ENCODE measurements at regions not wholly inside any gene's neighbourhood (a gene's known extent, or its start where the extent isn't known, plus 50 kb on each side); places are given as distances from the start of the nearest gene placed in this dataset.
"Not testable (repeated sequence)": the region's sequence is repeated elsewhere in the genome, so short reads cannot be mapped to it uniquely, and the experiment has no call there.

DNA sequence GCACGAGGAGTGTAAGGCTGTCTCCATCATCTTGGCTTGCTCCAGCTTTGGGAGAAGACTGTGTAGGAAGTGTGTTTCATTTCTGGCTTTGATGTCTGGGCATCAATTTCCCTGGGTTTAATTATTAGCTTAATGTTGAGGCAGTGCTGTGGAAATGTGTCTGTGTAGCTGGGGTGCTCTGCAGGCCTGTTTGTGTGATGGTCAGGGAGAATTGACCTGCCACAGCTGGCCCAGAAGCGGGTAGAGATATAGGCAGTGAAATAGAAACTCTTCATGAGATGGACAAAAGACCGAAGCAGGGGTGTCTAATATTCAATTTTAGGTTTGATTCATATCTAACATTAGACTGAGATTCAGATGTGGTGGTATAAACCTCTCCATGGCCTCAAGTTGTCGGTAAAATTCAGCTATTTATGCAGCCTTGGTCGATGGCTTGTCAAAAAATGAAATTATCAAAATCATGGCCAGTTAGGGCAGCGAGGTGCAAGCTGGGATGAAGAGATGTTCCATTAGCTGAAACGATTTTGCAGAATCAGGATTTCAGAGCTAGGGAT is 95.3 kb upstream of the SNX9 start:
- DNase-seq: no peak

DNA sequence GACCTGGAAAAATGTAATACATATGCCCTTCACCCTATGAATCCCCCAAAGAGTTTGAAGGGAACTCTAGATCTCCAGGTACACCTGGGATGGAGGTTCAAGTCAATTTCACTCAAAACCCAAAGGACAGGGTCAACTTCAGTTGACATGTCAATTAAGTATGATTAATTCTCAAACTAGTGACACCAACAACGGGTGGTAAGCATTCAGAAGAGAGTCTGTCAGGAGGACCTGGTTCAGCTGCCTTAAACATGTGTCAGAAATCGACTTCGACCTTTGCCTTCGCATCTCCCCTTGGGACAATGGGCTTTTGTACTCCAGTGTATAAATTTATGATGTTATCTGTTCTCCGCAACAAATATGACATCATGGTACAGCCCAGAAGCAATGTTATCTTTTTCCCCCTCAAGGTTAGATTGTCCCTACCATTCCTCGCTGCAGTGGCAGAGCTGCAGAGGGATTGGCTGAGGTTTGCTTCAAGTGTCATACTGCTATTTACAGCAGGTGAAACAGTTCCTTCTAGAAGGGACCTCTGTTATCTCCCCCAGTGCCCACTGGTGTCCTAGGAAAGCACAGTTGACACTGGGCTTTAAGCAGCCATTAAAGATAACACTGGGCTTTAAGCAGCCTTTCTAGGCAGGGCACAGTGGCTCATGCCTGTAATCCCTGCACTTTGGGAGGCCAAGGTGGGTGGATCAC is 94.7 kb upstream of the SNX9 start:
- no peak for DNase-seq

DNA sequence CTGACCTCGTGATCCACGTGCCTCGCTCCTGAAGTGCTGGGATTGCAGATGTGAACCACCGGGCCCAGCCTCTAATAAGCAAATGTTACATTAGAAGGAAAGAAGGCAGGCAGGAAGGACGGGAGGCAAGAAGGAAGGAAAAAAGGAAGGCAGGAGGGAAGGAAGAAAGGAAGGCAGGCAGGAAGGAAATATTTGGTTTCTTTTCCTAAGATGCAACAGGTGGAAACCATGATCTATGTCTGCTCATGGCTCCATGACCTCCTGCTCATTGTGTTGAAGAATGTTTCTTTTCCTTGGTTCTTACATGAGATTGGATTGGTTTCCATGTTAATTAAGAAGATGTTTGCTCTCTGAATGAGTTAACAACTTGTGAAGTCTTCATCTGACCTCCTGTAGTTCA is 91.8 kb upstream of the SNX9 start:
- no peak for DNase-seq

DNA sequence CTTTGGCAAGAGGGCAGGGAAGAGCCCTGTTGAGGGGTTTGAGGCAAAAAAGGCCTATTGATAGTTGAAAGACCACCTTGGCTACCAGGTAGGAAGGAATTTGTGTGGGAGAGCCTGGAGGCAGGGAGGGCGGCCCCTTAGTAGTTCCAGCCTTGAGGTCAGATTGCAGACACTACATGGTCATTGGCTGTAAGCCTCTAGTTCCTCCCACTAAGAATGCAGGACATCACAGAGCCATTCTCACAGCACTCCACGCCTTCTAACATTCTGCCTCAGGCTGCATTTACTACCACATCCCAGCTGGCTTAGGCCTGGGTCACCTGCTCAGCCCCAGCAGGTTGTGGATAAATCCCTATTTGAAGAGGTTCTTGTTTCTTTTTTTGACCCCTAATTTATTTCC is 91.0 kb upstream of the SNX9 start:
- DNase-seq: no peak

DNA sequence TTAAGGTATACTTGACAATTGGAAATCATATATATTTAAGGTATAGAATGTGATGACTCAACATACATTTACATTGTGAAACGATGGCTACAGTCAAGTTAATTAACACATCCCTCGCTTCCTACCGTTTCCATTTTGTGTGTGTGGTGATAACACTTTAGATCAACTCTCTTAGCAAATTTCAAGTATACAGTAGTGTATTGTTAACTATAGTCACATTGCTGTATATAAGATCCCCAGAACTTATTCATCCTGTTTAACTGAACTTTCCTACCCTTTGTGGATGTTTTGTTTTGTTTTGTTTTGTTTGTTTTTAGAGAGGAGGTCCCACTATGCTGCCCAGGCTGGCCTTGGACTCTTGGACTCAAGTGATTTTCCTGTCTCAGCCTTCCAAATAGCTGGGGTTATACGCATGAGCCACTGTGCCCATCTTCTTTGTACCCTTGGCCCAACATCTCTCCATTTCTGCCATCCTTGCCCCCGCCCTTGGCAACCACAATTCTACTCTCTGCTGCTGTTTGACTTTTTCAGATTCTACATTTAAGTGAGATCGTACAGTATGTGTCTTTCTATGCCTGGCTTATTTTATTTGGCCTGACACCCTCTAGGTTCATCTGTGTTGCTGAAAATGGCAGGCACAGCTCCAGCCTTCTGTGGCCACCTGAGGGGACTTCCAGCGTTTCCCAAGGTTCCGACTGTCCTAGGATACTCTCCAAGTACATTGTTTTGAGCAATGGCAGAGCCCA is 90.5 kb upstream of the SNX9 start:
- no peak for DNase-seq

DNA sequence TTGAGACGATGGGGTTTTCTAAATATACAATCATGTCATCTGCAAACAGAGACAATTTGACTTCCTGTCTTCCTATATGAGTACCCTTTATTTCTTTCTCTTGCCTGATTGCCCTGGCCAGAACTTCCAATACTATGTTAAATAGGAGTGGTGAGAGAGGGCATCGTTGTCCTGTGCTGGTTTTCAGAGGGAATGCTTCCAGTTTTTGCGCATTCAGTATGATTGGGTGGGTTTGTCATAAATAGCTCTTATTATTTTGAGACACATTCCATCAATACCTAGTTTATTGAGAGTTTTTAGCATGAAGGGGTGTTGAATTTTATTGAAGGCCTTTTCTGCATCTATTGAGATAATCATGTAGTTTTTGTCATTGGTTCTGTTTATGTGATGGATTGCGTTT is 86.5 kb upstream of the SNX9 start:
- not testable (repeated sequence) for DNase-seq

DNA sequence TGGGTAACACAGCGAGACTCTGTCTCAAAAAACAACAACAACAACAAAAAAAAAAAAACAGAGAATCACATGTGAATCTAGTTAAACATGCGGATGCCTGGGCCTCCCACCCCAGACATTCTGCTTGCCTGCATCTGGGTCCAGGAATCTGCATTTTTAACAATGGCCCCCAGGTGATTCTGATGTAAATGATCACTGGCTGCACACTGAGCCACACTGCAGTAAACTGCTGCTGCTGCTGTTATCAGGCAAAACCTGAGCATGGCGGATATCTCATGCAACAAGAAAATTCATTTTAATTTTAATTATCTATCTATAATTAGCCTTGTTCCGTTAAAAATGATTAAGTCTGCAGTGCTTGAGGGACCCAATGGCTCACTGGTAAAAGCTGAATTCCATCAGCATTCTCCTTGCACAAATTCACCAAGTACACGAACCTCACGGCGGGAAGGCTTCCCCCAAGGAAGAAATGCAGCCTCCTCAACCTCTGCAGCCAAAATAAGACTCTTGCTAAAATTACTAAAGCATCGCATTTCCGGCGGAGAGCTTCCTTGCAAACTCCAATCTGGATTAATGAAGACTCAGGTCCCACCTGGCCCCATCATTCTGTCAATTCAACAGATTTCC is 81.6 kb upstream of the SNX9 start:
- DNase-seq: no peak

DNA sequence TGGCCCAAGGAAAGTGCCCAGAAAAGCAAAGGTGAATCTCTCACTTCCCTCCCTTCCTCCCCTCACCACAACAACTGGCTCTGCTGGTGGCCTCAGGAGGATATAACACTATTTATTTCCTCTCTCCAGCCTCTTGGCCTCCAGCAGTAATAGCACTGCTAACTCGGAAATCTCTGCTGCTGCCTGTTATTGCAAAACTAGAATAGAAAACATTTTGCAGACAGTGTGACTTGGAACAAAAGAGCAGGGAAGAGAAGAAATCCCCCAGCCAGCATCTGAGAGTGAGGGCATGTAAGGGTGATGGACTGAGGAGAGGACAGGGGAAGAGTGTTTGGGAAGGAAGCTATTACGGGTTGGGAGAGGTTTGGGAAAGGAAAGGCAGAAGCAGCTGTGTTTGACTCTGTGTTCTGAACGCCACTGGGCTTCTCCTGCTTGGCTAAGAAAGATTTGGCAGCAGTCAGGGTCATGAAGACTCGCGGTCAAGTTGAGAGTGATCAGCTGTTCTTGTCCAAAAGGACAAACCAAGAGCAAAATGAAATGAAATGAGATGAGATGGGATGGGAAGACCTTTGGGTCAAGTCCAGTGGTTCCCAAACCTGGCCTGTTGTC is 81.0 kb upstream of the SNX9 start:
- no peak for DNase-seq

DNA sequence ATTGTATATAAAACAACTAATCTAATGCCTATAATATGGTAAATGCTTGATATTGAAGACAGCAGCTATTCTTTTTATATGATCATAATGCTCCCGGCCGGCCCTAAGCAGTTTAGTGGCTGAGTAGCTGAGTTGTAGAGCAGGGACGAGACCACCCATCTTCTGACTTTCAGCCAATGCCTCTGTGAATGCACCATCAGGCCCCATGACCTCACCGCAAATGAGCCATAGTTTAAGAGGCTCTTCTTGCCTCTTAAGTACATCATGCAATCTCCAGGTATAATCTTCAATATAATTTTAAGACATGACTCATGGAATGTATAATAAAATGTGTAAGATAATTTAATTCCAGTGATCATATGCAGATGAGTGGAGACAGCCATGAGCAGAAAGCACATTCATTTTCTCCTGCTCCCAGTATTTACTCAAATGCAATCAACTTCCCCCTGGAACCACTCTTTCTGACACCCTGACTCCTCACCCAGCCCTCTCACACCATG is 78.9 kb upstream of the SNX9 start:
- DNase-seq: no peak

DNA sequence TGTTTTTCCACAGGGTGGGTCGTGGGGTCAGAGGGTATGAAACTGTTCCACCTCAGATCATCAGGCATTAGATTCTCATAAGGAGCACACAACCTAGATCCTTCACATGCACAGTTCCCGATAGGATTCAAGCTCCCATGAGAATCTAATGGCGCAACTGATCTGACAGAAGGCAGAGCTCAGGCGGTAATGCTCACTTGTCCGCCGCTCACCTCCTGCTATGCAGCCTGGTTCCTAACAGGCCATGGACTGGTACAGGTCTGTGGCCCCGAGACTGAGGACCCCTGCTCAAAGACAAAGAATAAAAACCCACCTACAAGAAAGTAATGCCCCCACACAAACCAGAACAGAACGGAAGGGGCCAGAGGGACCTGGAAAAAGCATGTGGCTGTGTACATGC is 76.1 kb upstream of the SNX9 start:
- no peak for DNase-seq

DNA sequence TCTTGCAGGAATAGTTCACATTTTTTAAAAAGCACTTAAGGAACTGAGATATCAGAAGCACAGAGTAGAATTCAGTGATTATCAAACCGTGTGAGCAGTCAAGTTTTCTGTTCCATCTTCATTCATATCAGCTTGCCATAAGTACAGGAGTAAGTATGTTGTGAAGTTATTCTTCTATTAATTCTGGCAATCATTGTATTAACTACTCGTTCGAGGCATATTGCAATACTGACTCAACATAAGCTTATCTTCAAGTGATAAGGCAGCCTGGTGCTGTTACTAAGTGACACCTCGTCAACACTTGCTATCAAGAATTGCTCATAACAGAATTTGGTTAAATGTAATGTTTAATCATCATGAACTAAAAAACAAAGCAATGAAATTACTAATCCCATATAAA is 75.7 kb upstream of the SNX9 start:
- DNase-seq: no peak

DNA sequence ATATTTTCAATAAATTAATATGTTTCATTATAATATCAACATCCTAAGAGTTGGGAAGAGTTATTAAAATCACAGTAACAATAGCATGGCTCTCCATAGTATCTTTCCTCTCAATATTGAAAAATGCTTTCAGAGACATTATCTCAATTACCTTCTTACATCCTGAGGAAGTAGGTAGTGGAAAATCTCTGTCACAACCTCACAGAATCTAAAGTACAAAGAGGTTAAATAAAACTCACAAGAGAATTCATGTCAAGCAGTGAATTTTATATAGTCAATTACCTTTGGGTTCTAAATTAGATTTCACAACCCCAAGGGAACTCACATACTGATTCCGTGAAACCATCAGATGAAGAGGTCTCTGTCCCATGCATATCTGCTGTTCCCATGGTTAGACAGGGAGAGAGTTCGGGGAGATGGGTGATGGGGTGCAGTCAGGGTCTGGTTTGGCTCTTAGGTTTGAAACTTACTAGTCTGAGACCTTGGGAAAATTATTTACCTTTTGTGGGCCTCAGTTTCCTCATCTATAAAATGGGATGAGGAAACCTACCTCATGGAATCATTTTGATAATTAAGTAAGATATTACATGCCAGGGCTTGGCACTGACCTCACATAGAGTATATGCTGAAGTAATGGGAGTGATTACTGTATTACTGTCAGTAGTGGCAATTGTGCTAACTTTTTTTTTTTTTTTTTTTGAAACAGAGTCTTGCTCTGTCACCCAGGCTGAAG is 74.0 kb upstream of the SNX9 start:
- no peak for DNase-seq

DNA sequence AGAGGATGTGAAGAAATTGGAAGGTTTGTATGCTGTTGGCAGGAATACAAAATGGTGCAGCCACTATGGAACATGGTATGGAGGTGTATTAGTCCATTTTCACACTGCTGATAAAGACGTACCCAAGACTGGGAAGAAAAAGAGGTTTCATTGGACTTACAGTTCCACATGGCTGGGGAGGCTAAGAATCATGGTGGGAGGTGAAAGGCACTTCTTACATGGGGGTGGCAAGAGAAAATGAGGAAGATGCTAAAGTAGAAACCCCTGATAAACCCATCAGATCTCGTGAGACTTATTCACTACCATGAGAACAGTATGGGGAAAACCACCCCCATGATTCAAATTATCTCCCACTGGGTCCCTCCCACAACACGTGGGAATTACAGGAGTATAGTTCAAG is 72.1 kb upstream of the SNX9 start:
- not testable (repeated sequence) for DNase-seq

DNA sequence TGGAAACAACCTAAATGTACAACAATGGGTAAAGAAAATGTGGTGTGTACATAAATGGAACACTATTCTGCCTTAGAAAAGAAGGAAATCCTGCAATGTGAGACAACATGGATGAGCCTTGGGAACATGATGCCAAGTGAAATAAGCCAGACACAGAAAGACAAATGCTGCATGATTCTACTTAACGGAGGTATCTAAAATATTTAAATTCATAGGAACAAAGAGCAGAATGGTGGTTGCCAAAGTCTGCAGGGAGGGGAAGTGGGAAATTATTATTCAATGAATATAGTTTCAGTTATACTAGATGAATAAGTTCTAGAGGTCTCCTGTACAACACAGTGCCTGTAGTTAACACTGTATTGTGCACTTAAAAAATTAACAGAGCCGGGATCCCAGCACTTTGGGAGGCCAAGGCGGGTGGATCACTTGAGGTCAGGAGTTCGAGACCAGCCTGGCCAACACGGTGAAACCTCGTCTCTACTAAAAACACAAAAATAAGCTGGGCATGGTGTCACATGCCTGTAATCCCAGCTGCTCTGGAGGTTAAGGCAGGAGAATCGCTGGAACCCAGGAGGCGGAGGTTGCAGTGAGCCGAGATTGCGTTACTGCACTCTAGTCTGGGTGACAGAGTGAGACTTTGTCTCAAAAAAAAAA is 71.4 kb upstream of the SNX9 start:
- no peak for DNase-seq

DNA sequence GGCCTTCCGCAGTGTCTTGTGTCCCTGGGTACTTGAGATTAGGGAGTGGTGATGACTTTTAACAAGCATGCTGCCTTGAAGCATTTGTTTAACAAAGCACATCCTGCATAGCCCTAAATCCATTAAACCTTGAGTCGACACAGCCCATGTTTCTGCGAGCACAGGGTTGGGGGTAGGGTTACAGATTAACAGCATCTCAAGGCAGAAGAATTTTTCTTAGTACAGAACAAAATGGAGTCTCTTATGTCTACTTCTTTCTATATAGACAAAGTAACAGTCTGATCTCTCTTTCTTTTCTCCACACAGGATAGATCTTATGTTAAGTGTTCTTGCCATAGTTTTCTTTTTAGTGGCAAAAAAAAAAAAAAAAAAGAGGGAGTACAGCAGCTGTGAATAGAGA is 70.2 kb upstream of the SNX9 start:
- DNase-seq: not testable (repeated sequence)

DNA sequence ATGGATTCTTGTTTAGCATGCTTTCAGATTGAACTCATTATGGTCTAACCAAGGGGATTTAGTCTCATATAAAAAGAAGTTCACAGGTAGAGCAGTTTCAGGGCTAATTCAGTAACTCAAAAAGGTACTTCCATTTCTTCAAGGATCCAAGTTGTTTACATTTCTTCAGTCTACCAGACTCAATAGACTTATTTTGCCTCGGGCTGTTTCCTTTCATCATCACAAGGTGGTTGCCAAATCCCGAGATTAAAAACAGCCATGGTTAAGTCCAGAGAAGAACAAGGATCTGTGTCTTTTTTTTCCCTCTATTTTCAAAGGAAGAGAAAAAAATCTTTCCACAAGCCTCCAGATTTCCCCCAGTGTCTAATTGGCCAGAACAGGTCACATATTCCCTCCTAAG is 69.8 kb upstream of the SNX9 start:
- DNase-seq: no peak

DNA sequence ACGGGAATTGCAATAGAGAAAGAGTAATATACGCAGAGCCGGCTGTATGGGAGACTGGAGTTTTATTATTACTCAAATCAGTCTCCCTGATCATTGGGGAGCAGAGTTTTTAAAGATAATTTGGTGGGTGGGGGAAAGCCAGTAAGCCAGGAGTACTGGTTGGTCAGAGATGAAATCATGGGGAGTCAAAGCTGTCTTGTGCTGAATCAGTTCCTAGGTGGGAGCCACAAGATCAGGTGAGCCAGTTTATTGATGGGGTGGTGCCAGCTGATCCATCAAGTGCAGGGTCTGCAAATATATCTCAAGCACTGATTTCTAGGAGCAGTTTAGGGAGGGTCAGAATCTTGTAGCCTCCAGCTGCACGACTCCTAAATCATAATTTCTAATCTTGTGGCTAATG is 69.2 kb upstream of the SNX9 start:
- DNase-seq: not testable (repeated sequence)

DNA sequence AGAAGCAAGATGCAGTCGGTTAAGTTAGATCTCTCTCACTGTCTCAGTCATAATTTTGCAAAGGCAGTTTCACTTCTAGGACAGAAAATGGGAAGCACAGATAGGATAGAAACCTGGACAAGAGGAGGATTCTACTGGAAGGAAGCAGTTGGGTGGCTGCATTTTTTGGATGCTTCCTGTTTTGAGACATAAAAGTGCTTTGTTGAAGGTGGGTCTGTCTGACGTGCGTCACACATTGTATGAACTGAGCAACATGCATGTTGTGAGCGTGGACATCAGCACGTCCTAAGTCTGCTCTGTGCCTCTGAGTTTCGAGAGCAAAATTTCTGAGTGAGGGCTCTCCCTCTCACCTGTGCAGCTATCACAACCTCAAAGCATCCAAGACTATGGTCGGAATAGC is 68.7 kb upstream of the SNX9 start:
- no peak for DNase-seq

DNA sequence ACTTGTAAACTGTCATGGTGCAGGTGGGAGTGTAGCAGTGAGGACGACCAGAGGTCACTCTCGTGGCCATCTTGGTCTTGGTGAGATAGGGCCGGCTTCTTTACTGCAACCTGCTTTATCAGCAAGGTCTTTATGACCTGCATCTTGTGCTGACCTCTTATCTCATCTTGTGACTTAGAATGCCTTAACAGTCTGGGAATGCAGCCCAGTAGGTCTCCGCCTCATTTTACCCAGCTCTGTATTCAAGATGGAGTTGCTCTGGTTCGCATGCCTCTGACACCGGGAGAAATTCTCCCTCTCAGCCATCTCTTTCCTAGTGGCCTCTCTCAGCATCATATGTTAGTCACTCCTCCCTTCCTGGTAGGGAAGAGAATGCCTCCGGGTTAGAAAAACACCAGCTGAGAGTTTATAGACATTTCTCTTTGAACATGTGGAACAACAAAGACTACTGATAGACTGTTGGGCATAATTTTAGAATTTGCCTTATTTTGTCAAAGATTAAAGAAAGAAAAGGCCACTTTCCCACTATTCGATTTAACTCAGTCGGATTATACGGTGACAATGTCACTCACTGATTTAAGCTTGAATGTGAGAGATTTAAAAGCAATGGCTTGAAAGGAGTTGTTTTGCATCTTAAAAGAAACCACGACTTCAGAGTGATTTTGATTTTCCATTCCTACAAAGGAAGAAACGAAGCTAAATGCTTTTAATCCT is 67.9 kb upstream of the SNX9 start:
- DNase-seq: no peak

DNA sequence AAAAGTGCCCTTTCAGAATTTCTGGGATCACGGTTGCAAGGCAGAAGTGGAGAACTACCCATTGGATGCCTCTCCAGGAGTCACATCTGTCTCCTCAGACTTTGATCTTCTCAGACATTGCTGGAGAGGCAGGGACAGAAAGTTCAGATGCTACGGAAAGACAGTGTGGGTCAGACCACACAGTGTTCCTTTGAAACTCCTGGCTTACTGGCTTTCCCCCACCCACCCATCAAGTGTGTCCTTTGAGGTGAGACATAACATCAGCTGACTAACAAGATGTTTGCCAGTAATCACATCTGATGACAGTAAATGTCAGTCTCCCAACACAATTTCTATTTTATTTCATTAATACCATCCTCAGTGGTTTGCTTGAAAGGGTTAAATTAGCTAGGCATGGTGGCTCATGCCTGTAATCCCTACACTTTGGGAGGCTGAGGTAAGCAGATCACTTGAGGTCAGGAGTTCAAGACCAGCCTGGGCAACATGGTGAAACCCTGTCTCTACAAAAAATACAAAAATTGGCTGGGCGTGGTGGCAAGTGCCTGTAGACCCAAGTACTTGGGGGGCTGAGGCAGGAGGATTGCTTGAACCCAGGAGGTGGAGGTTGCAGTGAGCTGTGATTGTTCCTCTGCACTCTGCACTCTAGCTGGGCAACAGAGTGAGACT is 67.2 kb upstream of the SNX9 start:
- DNase-seq: no peak
